WI38 (cell line): ENCODE measurements at regions not wholly inside any gene's neighbourhood (a gene's known extent, or its start where the extent isn't known, plus 50 kb on each side); places are given as distances from the start of the nearest gene placed in this dataset.
A peak's percentile ranks its signal among the peaks of the same experiment; 100 is the strongest.

Experiments used
- H3K4me3 ChIP-seq: 2 replicates; pipeline ENCODE4 v1.5.1; 2011; ENCODE audit warnings: low read depth, mild to moderate bottlenecking, control low read depth, low read length
- TF ChIP-seq, protein P1 (sequence below): IDR thresholded peaks from 2 replicates; pipeline ENCODE4 v1.5.1; 2012; ENCODE audit warnings: low read depth, mild to moderate bottlenecking, control low read depth, low read length

DNA sequence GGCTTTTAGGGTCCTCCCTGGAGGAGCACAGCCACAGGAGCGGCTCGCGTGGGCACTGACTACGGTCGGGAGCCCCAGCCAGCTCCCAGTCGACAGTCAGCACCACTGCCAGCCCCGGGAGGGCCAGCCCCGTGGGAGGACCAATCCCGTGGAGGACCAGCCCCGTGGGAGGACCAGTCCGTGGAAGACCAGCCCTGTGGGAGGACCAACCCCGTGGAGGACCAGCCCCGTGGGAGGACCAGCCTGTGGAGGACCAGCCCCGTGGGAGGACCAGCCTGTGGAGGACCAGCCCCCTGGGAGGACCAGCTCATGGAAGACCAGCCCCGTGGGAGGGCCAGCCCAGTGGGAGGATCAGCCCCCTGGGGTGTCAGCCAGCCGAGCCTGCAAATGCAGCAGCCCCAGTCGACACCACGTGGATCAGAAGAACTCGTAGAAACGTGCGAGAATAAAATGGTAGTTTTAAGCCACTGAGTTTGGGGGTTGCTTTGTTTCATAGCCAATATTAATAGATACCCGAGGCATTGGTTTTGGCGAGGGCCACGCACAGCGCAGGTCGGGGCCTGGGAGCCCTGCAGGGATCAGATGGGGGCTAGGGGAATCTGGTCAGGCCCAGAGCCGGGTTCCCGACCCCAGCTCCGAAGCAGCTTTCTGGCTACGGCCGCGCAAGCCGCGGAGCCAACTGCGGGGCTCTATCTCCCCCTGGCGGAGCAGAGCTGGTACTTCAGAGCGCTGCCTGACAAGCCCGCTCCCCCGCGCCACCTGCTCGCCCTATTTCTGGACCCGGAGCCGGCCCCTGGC lies 73.0 kb downstream of the TEX51 start:
- TF ChIP-seq, protein P1, sequence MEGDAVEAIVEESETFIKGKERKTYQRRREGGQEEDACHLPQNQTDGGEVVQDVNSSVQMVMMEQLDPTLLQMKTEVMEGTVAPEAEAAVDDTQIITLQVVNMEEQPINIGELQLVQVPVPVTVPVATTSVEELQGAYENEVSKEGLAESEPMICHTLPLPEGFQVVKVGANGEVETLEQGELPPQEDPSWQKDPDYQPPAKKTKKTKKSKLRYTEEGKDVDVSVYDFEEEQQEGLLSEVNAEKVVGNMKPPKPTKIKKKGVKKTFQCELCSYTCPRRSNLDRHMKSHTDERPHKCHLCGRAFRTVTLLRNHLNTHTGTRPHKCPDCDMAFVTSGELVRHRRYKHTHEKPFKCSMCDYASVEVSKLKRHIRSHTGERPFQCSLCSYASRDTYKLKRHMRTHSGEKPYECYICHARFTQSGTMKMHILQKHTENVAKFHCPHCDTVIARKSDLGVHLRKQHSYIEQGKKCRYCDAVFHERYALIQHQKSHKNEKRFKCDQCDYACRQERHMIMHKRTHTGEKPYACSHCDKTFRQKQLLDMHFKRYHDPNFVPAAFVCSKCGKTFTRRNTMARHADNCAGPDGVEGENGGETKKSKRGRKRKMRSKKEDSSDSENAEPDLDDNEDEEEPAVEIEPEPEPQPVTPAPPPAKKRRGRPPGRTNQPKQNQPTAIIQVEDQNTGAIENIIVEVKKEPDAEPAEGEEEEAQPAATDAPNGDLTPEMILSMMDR, result peak; percentile 96
- peak overlapping the region; percentile 56 for H3K4me3 ChIP-seq

DNA sequence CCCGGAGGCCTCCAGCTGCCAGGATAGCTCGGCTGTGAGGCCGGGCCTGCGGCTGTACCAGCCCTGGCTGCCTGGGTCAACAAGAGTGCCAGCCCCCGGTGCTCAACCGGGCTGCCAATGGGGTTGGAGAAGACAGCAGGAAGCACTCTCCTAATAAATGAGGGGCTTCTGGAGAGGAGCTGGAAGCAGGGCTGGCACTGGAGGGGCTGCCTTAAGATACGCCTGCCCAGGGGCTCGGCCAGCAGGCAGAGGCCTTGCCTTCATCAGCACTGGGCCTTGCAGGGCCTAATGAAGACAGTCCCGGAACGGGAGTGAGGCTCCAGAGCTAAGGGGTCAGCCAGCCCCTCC lies 73.6 kb downstream of the TEX51 start:
- H3K4me3 ChIP-seq, result no peak overlapping the region
- TF ChIP-seq, protein P1, result no peak

DNA sequence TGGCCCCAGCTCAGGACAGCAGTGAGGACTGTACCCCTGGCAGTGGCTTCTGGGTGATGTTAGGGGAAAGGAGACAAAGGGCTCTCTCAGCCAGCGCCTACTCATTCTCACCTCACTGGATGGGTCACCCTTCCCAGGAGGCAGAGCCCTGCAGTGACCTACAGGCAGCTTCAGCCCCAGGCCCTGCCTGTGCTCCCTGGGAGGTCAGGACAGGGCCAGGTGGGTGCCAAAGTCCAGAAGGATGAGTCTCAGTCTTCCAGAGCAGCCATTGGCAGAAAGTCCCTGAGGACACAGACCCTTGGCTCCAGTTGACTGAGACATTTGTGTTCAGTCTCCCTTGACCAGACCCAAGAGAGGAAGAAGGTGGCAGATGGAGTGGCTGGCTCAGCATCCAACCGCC lies 75.1 kb downstream of the TEX51 start:
- TF ChIP-seq, protein P1, result no peak

DNA sequence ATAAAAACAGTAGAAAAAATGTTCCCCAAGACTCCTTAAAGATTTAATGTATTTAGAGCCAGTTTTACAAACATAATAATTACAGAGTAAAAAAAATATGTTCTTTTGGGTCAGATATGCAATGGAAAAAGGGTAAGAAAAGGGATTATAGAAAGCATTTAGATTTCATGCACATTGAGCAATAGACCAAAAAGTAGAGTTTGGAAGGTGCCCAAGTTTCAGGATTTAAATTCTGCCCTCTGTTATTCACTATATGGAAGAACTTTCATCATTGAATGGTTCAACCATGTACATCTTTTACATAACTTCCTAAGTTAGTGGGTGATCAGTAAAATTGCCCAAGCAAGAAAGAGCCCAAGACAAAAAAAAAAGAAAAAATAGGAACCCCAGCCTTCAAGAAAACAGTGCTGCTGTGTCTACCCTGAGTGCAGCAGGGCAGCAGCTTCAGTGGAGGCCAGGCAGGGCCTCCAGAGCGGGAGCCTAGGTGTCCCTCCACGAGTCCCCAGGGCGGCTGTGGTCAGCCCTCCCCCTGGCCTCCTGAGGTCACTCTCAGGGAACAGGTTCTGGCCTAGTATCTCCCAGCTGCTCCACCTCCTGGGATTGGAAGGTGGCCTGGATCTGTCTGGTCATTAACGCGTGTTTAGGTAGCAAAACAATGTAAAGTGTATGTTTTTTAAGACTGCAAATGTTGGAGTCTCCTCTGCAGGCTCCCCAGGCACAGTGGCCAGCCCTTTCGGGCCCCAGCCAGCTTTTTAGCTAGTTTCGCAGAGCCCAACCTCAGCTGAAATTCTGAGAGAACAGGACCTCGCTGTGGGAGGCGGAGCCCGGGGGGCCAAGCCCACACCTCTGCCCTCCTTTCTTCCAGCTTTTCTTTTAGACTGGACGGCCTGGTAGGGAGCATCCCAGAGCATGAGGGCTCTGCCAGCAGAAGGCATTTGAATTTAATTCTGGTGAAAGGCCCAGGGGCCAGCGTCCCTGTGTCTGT lies 77.3 kb downstream of the TEX51 start:
- TF ChIP-seq, protein P1, result no peak
- H3K4me3 ChIP-seq, result no peak overlapping the region

More for the DNA sequence above, 75.1 kb downstream of the TEX51 start:
- H3K4me3 ChIP-seq, result no peak overlapping the region

DNA sequence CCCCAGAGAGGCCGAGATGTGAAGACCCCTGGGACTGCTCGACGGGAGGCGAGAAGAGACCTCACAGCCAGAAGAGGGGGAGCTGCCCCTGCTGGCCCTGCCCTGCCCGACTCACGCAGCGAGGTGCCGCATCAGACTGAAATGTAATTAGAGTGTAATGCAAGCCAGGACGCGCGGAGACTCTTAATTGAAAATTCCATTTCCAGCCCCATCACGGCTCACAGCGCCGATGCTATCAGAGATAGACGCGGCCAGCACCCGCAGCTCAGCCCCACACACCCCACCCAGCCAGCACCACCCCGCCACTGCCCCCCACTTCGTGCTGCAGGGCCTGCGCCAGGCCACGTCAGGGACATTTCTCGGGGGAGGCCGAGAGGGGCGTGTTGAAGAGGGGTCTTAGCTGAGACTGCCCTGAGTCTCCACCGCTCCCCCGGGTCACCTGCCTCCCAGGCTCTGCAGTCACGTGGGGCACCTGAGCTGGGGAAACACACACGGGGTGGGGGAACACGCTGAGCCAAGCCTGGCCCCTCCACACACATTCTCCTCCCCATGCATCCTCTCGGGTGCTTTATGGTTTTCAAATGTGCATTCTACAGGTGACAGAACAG lies 78.1 kb downstream of the TEX51 start:
- TF ChIP-seq, protein P1, result no peak
- H3K4me3 ChIP-seq, result no peak overlapping the region

DNA sequence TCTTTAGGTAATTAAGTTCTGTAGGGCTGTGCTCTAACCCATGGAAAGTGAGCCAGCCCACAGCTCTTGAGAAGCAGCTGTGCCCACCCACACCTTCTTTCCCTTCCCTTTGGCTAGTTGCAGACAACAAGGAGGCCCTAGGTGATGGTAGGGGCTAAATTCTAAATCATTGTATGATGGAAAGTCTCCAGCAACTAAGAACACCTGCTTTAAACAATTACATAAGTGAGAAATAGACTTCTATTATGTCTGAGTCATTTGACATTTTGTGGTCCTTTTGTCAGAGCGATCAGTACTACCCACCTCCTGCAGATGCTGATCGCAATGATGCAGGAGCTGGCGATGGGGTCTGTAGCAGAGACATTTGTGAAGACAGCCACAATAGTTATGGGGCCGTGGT lies 79.6 kb downstream of the TEX51 start:
- TF ChIP-seq, protein P1, result no peak
- H3K4me3 ChIP-seq, result no peak overlapping the region
